ENCODE measurements at regions not wholly inside any gene's neighbourhood (a gene's known extent, or its start where the extent isn't known, plus 50 kb on each side); places are given as distances from the start of the nearest gene placed in this dataset.

- Histone ChIP-seq H3K4me1 (ENCODE audit: insufficient read depth, low read length) (peaks cover 13% of the 10 kb centered on the region; the same call in 1 of the 2 replicates), H3K79me2 (ENCODE audit: insufficient read depth, low read length) (no peaks in the 10 kb centered on the region), H3K27me3 (ENCODE audit: control insufficient read depth in 1 of 2, insufficient read depth in 2 of 2, low read length in 2 of 2) (no peaks in the 10 kb centered on the region), H3K9ac (ENCODE audit: insufficient read depth, low read depth, low read length) (no peak overlapping the region), H3K27ac (ENCODE audit: extremely low read length, insufficient read depth, low read length) (no peak overlapping the region), H3K4me3 (replicated peaks in 1 of 3; ENCODE audit: insufficient read depth in 1 of 3, low read depth in 2 of 3, low read length in 3 of 3) (peak overlapping the region in 1 of 3 experiments; percentile 43; a peak in 1 of 6 replicates), H3K9me3 (ENCODE audit: low read length) (no peaks in the 10 kb centered on the region), H4K20me1 (ENCODE audit: insufficient read depth, low read length) (no peaks in the 10 kb centered on the region), H2AFZ (ENCODE audit: low read length) (no peak overlapping the region), H3K4me2 (ENCODE audit: low read depth, low read length) (peak overlapping the region; percentile 61), H3K36me3 (replicated peaks in 1 of 2; ENCODE audit: control insufficient read depth in 1 of 2, insufficient read depth in 2 of 2, low read length in 2 of 2) (no peaks in the 10 kb centered on the region)
- CTCF ChIA-PET (ENCODE audit: low intra/inter-chr PET ratio, low total read pairs), result no interaction called here
- DNase-seq (ENCODE audit: low spot score) (peak; percentile 21), FAIRE-seq (no peak), ATAC-seq (peak; percentile 100)
- WGBS (ENCODE audit: low lambda C conversion rate), result 3% methylated on average over 8 of the region's 19 CpGs
- BruUV-seq (replicated peaks), result no TSS peak
- in situ Hi-C loops (cut with HindIII; ENCODE audit: extremely low pct_ligation_motif_present, low pct_unique_long_range_greater_than_20kb) (no loop called here), intact Hi-C loops (cut with micrococcal nuclease; ENCODE audit: unreplicated experiment) (no loop called here)
- POLR2A ChIA-PET, result no interaction called here
- no peak for TF ChIP-seq MTF2 (CRISPR knock-in tag; IDR thresholded peaks at IDR 0.05; ENCODE audit: borderline replicate concordance)
- TF ChIP-seq FOXP1 (IDR thresholded peaks at IDR 0.05), result no peak
- peak; percentile 27; the same call in 1 of the 2 replicates for TF ChIP-seq FOXP1 (CRISPR knock-in tag; IDR thresholded peaks at IDR 0.05)
- TF ChIP-seq FOXA1 (IDR thresholded peaks at IDR 0.05), result no peak
- TF ChIP-seq FOXA1 (CRISPR knock-in tag; IDR thresholded peaks at IDR 0.05), result peak; percentile 85
- 0 out of 2 replicates have a peak, but pooled peaks have one; percentile 16 for TF ChIP-seq ELF1 (CRISPR knock-in tag; IDR thresholded peaks at IDR 0.05)
- no peak for TF ChIP-seq TAF1 (CRISPR knock-in tag; IDR thresholded peaks at IDR 0.05)
- TF ChIP-seq ZSCAN9 (CRISPR knock-in tag; IDR thresholded peaks at IDR 0.05; ENCODE audit: borderline replicate concordance), result no peak
- no peak for TF ChIP-seq ZNF331 (CRISPR knock-in tag; IDR thresholded peaks at IDR 0.05)
- 0 out of 2 replicates have a peak, but pooled peaks have one; percentile 23 for TF ChIP-seq ZNF501 (CRISPR knock-in tag; IDR thresholded peaks at IDR 0.05)
- TF ChIP-seq ETV5 (CRISPR knock-in tag; IDR thresholded peaks at IDR 0.05; ENCODE audit: borderline replicate concordance), result peak; percentile 32; the same call in 1 of the 2 replicates
- peak; percentile 19; the same call in 1 of the 2 replicates for TF ChIP-seq ZNF687 (CRISPR knock-in tag; IDR thresholded peaks at IDR 0.05)
- TF ChIP-seq SIN3A (IDR thresholded peaks at IDR 0.05; ENCODE audit: borderline replicate concordance, low read depth, low read length), result no peak
- peak; percentile 89 for TF ChIP-seq ZKSCAN5 (CRISPR knock-in tag; IDR thresholded peaks at IDR 0.05)
- TF ChIP-seq ZNF292 (CRISPR knock-in tag; IDR thresholded peaks at IDR 0.05; ENCODE audit: borderline replicate concordance, low read depth), result peak; percentile 25; the same call in 1 of the 2 replicates
- peak; percentile 79 for TF ChIP-seq TFAP4 (IDR thresholded peaks at IDR 0.05; ENCODE audit: borderline replicate concordance, low read depth)
- TF ChIP-seq HDAC2 (CRISPR knock-in tag; IDR thresholded peaks at IDR 0.05), result peak; percentile 27; the same call in 1 of the 2 replicates
- no peak for TF ChIP-seq MIXL1 (CRISPR knock-in tag; IDR thresholded peaks at IDR 0.05)
- no peak for TF ChIP-seq ATF4 (CRISPR knock-in tag; IDR thresholded peaks at IDR 0.05)
- TF ChIP-seq YY1 (IDR thresholded peaks at IDR 0.05; ENCODE audit: insufficient read depth, insufficient replicate concordance, low read depth, low read length), result no peak
Measured at GRCh38 chr18:64720781-64721464, 572.0 kb upstream of the LINC00305 start.
